LNCaP clone FGC (cell line): ENCODE measurements at regions not wholly inside any gene's neighbourhood (a gene's known extent, or its start where the extent isn't known, plus 50 kb on each side); places are given as distances from the start of the nearest gene placed in this dataset.

ENCODE experiments used
- DNase-seq: peaks from one replicate; pipeline ENCODE4 v3.0.0-alpha.2; 2011; ENCODE audit warnings: low read depth
- H3K4me3 ChIP-seq: 2 replicates; pipeline ENCODE4 v1.5.1; 2011; ENCODE audit warnings: mild to moderate bottlenecking, low read depth, low read length, control low read depth
- CTCF ChIP-seq: IDR thresholded peaks from 2 replicates; pipeline ENCODE4 v1.5.1; 2012; ENCODE audit warnings: mild to moderate bottlenecking; ENCODE audit not compliant: control insufficient read depth, insufficient read depth; ENCODE audit errors: extremely low read depth

DNA sequence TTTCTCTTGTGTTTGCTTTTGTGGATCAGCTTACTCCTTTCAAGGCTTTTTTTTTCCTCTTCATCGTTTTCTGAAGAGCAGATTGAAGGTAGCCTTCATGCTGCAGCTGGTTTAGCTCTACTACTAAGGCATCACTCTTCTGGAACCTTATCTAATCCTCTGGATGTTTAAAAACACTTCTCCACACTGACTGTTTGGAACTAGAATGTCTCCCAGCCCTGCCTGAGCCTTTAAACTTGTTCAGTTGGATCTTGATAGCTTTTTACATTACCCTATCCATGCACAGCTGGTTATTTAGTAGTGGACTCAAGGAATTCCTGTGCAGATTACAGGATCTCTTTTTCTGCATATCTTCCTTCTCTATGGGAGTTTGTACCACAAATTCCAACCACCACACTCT lies 108.9 kb upstream of the ASCC3 start:
- no peak for TF ChIP-seq CTCF
- no peak for DNase-seq
- no peak overlapping the region for H3K4me3 ChIP-seq

GRCh38 chr6:100996409-100996808 lies 115.3 kb upstream of the ASCC3 start:
- H3K4me3 ChIP-seq, result no peak overlapping the region
- TF ChIP-seq CTCF, result no peak
- no peak for DNase-seq

DNA sequence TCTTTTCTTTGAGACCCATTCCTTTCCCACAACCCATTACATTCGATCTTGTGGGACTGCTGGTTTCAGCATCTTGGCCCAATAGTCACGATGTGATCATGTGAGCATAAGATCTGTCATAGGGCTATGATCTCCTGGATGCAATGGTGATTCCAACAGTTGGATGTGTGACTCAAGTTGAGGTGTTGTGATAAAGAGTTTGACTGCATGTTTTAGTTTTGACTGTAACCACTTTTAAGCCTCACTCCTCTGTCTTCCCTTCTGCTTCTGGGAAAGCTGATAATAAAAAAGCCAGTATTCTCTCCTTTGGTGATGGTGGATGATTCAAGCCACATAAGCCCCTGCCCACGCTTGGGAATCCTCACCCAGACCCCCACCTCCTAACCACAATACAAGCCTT lies 117.0 kb upstream of the ASCC3 start:
- no peak for TF ChIP-seq CTCF
- no peak overlapping the region for H3K4me3 ChIP-seq
- DNase-seq, result no peak

DNA sequence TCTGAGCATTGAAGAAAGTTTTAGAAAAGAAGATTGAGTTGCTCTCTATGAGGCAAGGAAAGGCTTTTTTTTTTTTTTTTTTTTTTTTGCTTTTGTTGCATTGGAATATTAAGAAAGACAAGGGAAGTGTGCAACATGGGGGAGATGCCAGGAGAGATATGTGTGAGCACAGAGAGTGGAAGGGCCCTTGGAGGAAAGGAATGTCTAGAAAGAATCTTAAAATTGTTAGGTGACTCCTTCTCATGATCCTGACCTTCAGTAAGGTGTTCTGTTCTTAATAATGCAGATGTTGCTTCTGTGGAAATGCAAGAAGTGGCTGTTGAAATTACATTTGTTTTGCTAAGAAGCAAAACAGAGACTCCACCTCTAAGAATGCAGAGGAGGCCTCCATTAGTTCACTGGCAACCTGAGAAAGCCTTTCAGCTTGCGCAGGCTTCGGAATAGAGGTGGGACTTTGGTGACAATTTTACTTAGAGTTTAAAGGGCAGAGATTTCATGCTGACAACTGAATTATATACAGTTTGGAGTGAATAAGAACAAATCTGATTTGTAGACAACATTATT lies 118.0 kb upstream of the ASCC3 start:
- H3K4me3 ChIP-seq, result no peak overlapping the region
- no peak for TF ChIP-seq CTCF
- no peak for DNase-seq

- no peak for TF ChIP-seq CTCF
- DNase-seq, result no peak
- no peak overlapping the region for H3K4me3 ChIP-seq
These were observed 119.2 kb upstream of the ASCC3 start for GRCh38 chr6:101000341-101000740.

GRCh38 chr6:101001012-101001411 lies 119.9 kb upstream of the ASCC3 start:
- H3K4me3 ChIP-seq, result no peak overlapping the region
- DNase-seq, result no peak
- no peak for TF ChIP-seq CTCF

DNA sequence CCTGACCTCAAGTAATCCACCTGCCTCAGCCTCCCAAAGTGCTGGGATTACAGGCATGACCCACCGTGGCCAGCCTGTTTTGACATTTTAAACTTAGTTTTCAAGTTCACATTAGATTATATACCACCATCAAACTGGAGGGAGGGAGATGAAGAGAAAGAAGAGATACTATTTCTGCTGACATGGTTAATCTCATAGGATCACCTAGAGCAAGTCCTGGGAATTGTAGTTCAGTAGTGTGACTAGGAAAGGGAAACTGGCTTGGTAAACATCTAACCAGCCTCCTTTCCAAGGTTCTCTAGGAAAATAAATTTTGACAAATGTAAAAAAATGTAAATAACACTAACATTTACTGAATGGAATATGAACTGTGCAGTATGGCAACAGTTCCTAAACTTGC lies 120.5 kb upstream of the ASCC3 start:
- H3K4me3 ChIP-seq, result no peak overlapping the region
- DNase-seq, result no peak
- TF ChIP-seq CTCF, result no peak
